ENCODE measurements at regions not wholly inside any gene's neighbourhood (a gene's known extent, or its start where the extent isn't known, plus 50 kb on each side); places are given as distances from the start of the nearest gene placed in this dataset.

- TF ChIP-seq CTCF (IDR thresholded peaks at IDR 0.05) = no peak
Observed at GRCh38 chr2:20934236-20934635, 109.6 kb downstream of the APOB start.

- no peak for TF ChIP-seq CTCF (IDR thresholded peaks at IDR 0.05)
Observed at GRCh38 chr2:20933714-20934113, 110.2 kb downstream of the APOB start.

GRCh38 chr2:20931346-20931745, 108.4 kb upstream of the LDAH start:
- TF ChIP-seq CTCF (IDR thresholded peaks at IDR 0.05) = no peak

- no peak for TF ChIP-seq CTCF (IDR thresholded peaks at IDR 0.05)
Observed at GRCh38 chr2:20930928-20931327, 108.0 kb upstream of the LDAH start.

GRCh38 chr2:20929721-20930120, 106.8 kb upstream of the LDAH start:
- no peak for TF ChIP-seq CTCF (IDR thresholded peaks at IDR 0.05)

GRCh38 chr2:20928617-20929016, 105.7 kb upstream of the LDAH start:
- no peak for TF ChIP-seq CTCF (IDR thresholded peaks at IDR 0.05)

GRCh38 chr2:20925265-20925889, 102.5 kb upstream of the LDAH start:
- no peak for TF ChIP-seq CTCF (IDR thresholded peaks at IDR 0.05)

GRCh38 chr2:20919297-20919800, 96.4 kb upstream of the LDAH start:
- no peak for TF ChIP-seq CTCF (IDR thresholded peaks at IDR 0.05)
